ENCODE measurements at regions not wholly inside any gene's neighbourhood (a gene's known extent, or its start where the extent isn't known, plus 50 kb on each side); places are given as distances from the start of the nearest gene placed in this dataset.
A peak's percentile ranks its signal among the peaks of the same experiment; 100 is the strongest.

GRCh38 chr18:73896685-73897084 is 250.9 kb downstream of the FBXO15 start:
- Mint-ChIP-seq H3K36me3 (ENCODE audit: low read depth) (no peaks in the 10 kb centered on the region), H3K27me3 (ENCODE audit: insufficient read depth) (peaks cover 2% of the 10 kb centered on the region; the same call in 1 of the 2 replicates), H3K9me3 (no peaks in the 10 kb centered on the region), H3K4me3 (no peak overlapping the region), H3K4me1 (ENCODE audit: low read depth) (peaks cover 18% of the 10 kb centered on the region), H3K27ac (no peak overlapping the region)
- no peak for TF ChIP-seq CTCF (IDR thresholded peaks at IDR 0.05)
- DNase-seq, result no peak

- no peak overlapping the region for H3K27ac Mint-ChIP-seq
- no peaks in the 10 kb centered on the region for H3K9me3 Mint-ChIP-seq
- H3K36me3 Mint-ChIP-seq (ENCODE audit: low read depth), result no peaks in the 10 kb centered on the region
Observed at GRCh38 chr18:73895701-73896100, 251.9 kb downstream of the FBXO15 start.

GRCh38 chr18:73893880-73894279 is 253.8 kb downstream of the FBXO15 start:
- H3K27me3 Mint-ChIP-seq (ENCODE audit: insufficient read depth), result no peaks in the 10 kb centered on the region; the same call in 1 of the 2 replicates
- H3K4me3 Mint-ChIP-seq, result no peak overlapping the region
- no peak overlapping the region for H3K27ac Mint-ChIP-seq
- peaks cover 7% of the 10 kb centered on the region; the same call in 1 of the 2 replicates for H3K4me1 Mint-ChIP-seq (ENCODE audit: low read depth)
- H3K9me3 Mint-ChIP-seq, result no peaks in the 10 kb centered on the region
- H3K36me3 Mint-ChIP-seq (ENCODE audit: low read depth), result no peaks in the 10 kb centered on the region
- no peak for TF ChIP-seq CTCF (IDR thresholded peaks at IDR 0.05)
- no peak for DNase-seq

More at GRCh38 chr18:73895701-73896100, 251.9 kb downstream of the FBXO15 start:
- no peaks in the 10 kb centered on the region; the same call in 1 of the 2 replicates for H3K27me3 Mint-ChIP-seq (ENCODE audit: insufficient read depth)
- H3K4me3 Mint-ChIP-seq, result no peak overlapping the region
- TF ChIP-seq CTCF (IDR thresholded peaks at IDR 0.05), result no peak
- DNase-seq, result no peak
- peaks cover 16% of the 10 kb centered on the region for H3K4me1 Mint-ChIP-seq (ENCODE audit: low read depth)

- H3K4me3 Mint-ChIP-seq, result no peak overlapping the region
- H3K36me3 Mint-ChIP-seq (ENCODE audit: low read depth), result no peaks in the 10 kb centered on the region
- H3K27ac Mint-ChIP-seq, result no peak overlapping the region
- TF ChIP-seq CTCF (IDR thresholded peaks at IDR 0.05), result peak; percentile 31
- no peak for DNase-seq
- H3K9me3 Mint-ChIP-seq, result no peaks in the 10 kb centered on the region
- H3K27me3 Mint-ChIP-seq (ENCODE audit: insufficient read depth), result peaks cover 2% of the 10 kb centered on the region
- peaks cover 7% of the 10 kb centered on the region; the same call in 1 of the 2 replicates for H3K4me1 Mint-ChIP-seq (ENCODE audit: low read depth)
Observed at GRCh38 chr18:73891572-73892421, 255.8 kb downstream of the FBXO15 start.

GRCh38 chr18:73888565-73888964 is 259.1 kb downstream of the FBXO15 start:
- H3K9me3 Mint-ChIP-seq, result no peaks in the 10 kb centered on the region
- no peaks in the 10 kb centered on the region for H3K4me1 Mint-ChIP-seq (ENCODE audit: low read depth)
- H3K4me3 Mint-ChIP-seq, result no peak overlapping the region
- peaks cover 2% of the 10 kb centered on the region for H3K27me3 Mint-ChIP-seq (ENCODE audit: insufficient read depth)
- no peak for TF ChIP-seq CTCF (IDR thresholded peaks at IDR 0.05)
- no peak for DNase-seq
- no peaks in the 10 kb centered on the region for H3K36me3 Mint-ChIP-seq (ENCODE audit: low read depth)
- no peak overlapping the region for H3K27ac Mint-ChIP-seq

Measured in HFFc6 (cell line).